Esophagus muscularis mucosa (tissue), 4 donors: ENCODE measurements at regions not wholly inside any gene's neighbourhood (a gene's known extent, or its start where the extent isn't known, plus 50 kb on each side); places are given as distances from the start of the nearest gene placed in this dataset.

Experiments used
- DNase-seq: peaks from one replicate; pipeline ENCODE4 v3.0.0-alpha.2; 2017; ENCODE audit errors: extremely low spot score
- H3K27ac ChIP-seq, 4 donors: fragments of 200-600 bp; sonication (generic); replicated peaks in 1 of 4; 1 replicate in 3 of 4; 2 replicates in 1 of 4; pipeline ENCODE4 v1.5.1; 2016 to 2019; ENCODE audit warnings: mild to moderate bottlenecking in 1 of 4
- H3K27me3 ChIP-seq, 4 donors: fragments of 200-600 bp; sonication (generic); one replicate each; pipeline versions ENCODE4 v1.5.1 to v1.6.0; 2016 to 2019
- H3K36me3 ChIP-seq, 4 donors: fragments of 200-600 bp; sonication (generic); one replicate each; pipeline ENCODE4 v1.5.1; 2016 to 2019
- H3K4me1 ChIP-seq, 4 donors: fragments of 200-600 bp; sonication (generic); one replicate each; pipeline ENCODE4 v1.5.1; 2016 to 2019
- H3K4me3 ChIP-seq, 4 donors: fragments of 200-600 bp; sonication (generic); 1 replicate in 2 of 4; 2 replicates in 2 of 4; pipeline ENCODE4 v1.5.1; 2016 to 2019; ENCODE audit warnings: mild to moderate bottlenecking in 4 of 4, moderate library complexity in 1 of 4
- H3K9me3 ChIP-seq, 4 donors: fragments of 200-600 bp; sonication (generic); 1 replicate in 3 of 4; 2 replicates in 1 of 4; pipeline ENCODE4 v1.5.1; 2016 to 2019
- EP300 ChIP-seq: sonication (generic); formaldehyde crosslinking; IDR thresholded peaks from one replicate; pipeline ENCODE4 v1.6.1; 2017; ENCODE audit warnings: antibody characterized with exemption
- POLR2A ChIP-seq: fragments of 450-650 bp; IDR thresholded peaks from one replicate; pipeline ENCODE4 v1.6.1; 2017; ENCODE audit warnings: antibody characterized with exemption, moderate library complexity, mild to moderate bottlenecking, low read depth
- POLR2AphosphoS5 ChIP-seq, 2 donors: sonication (generic); formaldehyde crosslinking; IDR thresholded peaks; one replicate each; pipeline ENCODE4 v1.6.1; 2017; ENCODE audit warnings: antibody characterized with exemption in 2 of 2
- WGBS: methylation state at CpG from one replicate; pipeline ENCODE4 v1.1.5; 2018; 5-methylcytosine and 5-hydroxymethylcytosine counted together
- intact Hi-C: fragments of 100-400 bp; cut with DNase I; formaldehyde crosslinking; loops from one replicate; pipeline ENCODE4 v1.15.1; 2023
- TF ChIP-seq, protein P1 (sequence below), 3 experiments: fragments of 200-600 bp in 2 of 3; fragments of 450-650 bp in 1 of 3; sonication (generic) in 2 of 3; IDR thresholded peaks; one replicate each; pipeline ENCODE4 v1.5.1; 2017 to 2019; ENCODE audit warnings: antibody characterized with exemption in 3 of 3, mild to moderate bottlenecking in 2 of 3, moderate library complexity in 1 of 3

DNA sequence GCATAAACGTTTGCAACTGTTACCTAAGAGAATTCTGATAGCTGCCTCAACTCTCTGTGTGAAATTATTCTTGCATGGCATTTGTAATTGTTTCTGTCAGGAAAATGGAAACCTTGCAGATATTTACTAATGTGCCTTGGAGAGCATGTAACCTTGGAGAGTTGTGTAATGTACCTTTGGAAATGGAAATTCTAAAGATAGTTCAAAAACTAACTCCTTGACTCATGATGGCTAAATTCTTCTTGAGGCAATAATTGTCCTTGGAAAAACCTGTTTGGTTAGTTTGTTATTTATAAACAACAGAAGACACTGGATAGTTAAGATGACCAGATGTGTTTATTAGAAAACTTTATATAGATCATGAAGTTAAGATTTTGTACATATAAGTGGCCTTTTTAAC is 1033.8 kb downstream of the PLA2G4A start:
- 23% methylated on average over 1 of the region's 1 CpG for WGBS
- H3K36me3 ChIP-seq: no peaks in the 10 kb centered on the region
- no peaks in the 10 kb centered on the region for H3K4me1 ChIP-seq
- H3K27me3 ChIP-seq: no peaks in the 10 kb centered on the region
- intact Hi-C loops: no loop called here
- TF ChIP-seq POLR2AphosphoS5 (IDR thresholded peaks at IDR 0.05) (no peak), POLR2A (no peak), EP300 (no peak)
- TF ChIP-seq, protein P1, sequence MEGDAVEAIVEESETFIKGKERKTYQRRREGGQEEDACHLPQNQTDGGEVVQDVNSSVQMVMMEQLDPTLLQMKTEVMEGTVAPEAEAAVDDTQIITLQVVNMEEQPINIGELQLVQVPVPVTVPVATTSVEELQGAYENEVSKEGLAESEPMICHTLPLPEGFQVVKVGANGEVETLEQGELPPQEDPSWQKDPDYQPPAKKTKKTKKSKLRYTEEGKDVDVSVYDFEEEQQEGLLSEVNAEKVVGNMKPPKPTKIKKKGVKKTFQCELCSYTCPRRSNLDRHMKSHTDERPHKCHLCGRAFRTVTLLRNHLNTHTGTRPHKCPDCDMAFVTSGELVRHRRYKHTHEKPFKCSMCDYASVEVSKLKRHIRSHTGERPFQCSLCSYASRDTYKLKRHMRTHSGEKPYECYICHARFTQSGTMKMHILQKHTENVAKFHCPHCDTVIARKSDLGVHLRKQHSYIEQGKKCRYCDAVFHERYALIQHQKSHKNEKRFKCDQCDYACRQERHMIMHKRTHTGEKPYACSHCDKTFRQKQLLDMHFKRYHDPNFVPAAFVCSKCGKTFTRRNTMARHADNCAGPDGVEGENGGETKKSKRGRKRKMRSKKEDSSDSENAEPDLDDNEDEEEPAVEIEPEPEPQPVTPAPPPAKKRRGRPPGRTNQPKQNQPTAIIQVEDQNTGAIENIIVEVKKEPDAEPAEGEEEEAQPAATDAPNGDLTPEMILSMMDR (IDR thresholded peaks at IDR 0.05): no peak
- H3K4me3 ChIP-seq: no peak overlapping the region
- H3K9me3 ChIP-seq: no peaks in the 10 kb centered on the region
- no peak for DNase-seq
- no peak overlapping the region for H3K27ac ChIP-seq

DNA sequence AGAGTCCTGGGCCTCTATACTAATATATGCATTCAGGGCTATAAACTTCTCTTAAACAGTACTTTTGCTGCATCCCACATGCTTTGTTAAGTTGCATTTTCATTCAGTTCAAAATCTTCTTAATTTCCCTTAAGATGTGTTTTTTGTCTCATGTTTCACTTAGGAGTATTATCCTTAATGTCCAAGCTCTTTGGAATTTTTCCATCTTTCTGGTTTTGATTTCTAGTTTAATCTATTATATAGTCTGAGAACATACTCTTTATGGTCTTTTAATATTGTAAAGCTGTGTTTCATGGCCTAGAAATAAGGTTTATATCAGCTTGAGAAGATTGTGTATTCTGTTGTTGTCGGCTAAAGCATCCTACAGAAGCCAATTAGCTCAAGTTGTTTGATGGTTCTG is 1041.8 kb downstream of the PLA2G4A start:
- intact Hi-C loops: no loop called here

DNA sequence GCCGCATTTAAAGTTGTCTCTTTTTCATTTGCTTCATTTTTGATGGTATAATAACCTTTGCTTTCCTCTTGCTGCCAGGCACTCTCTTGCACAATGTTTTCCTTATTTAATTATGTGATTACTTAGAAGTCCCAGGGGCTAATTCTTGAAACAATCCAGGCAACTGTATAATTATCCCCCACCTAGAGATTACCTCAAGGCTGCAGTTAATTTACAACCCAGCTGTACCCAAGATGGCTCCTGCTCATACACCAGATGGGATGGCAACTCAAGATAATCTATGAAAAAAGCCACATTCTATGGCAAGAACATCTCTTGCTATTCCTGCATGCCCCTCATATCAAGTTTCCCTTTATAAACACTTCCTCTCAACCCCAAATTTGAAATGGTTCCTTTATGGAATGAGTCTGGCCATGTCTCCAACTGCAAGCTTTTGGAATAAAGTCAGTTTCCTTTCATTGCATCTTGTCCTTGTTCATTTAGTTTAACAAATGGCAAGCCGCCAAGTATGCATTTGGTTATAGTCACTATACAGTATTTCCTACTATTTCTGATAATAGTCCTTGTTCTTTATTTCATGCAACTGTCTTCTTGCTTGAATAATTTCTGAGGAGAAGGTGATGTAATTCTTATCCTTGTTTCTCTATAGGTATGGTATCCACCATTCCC is 1042.6 kb downstream of the PLA2G4A start:
- 41% methylated on average over 2 of the region's 2 CpGs for WGBS
- intact Hi-C loops: no loop called here

More for the DNA sequence above, 1041.8 kb downstream of the PLA2G4A start:
- no peaks in the 10 kb centered on the region for H3K36me3 ChIP-seq
- H3K27me3 ChIP-seq: no peaks in the 10 kb centered on the region
- DNase-seq: no peak
- no peaks in the 10 kb centered on the region for H3K9me3 ChIP-seq
- H3K4me1 ChIP-seq: no peaks in the 10 kb centered on the region
- H3K27ac ChIP-seq: no peak overlapping the region
- no peak overlapping the region for H3K4me3 ChIP-seq
- no peak for TF ChIP-seq POLR2AphosphoS5 (IDR thresholded peaks at IDR 0.05)
- no peak for TF ChIP-seq POLR2A
- no peak for TF ChIP-seq EP300
- TF ChIP-seq, protein P1 (IDR thresholded peaks at IDR 0.05): no peak
- WGBS: 72% methylated on average over 1 of the region's 1 CpG

DNA sequence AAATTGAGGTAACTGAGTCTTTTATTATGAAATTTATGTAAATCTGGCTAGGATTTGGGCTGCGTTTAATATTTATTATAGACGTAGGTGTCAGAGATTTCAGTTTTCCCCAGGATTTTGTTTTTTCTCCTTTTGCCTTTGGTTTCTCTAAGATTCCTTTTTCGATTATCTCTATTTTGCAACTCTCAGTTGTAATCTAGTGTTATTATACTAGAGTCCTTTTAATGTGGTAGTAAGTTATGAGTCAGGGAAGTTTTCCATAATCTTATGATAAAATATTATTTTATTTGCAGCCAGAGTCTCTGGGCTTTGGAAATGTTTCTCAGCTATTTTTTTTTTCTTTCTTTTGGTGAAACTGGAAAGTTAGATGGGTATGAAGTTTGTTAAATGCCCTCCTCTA is 1043.8 kb downstream of the PLA2G4A start:
- no peaks in the 10 kb centered on the region for H3K27me3 ChIP-seq
- no peak for TF ChIP-seq POLR2AphosphoS5 (IDR thresholded peaks at IDR 0.05)
- TF ChIP-seq, protein P1 (IDR thresholded peaks at IDR 0.05): no peak
- TF ChIP-seq POLR2A: no peak
- TF ChIP-seq EP300: no peak
- no peak overlapping the region for H3K4me3 ChIP-seq
- H3K36me3 ChIP-seq: no peaks in the 10 kb centered on the region
- 89% methylated on average over 3 of the region's 3 CpGs for WGBS
- H3K9me3 ChIP-seq: no peaks in the 10 kb centered on the region
- intact Hi-C loops: no loop called here
- H3K4me1 ChIP-seq: no peaks in the 10 kb centered on the region
- DNase-seq: no peak
- H3K27ac ChIP-seq: no peak overlapping the region

More for the DNA sequence above, 1042.6 kb downstream of the PLA2G4A start:
- H3K36me3 ChIP-seq: no peaks in the 10 kb centered on the region
- no peak for DNase-seq
- H3K27me3 ChIP-seq: no peaks in the 10 kb centered on the region
- no peaks in the 10 kb centered on the region for H3K4me1 ChIP-seq
- no peak for TF ChIP-seq EP300
- TF ChIP-seq, protein P1 (IDR thresholded peaks at IDR 0.05): no peak
- no peak for TF ChIP-seq POLR2AphosphoS5 (IDR thresholded peaks at IDR 0.05)
- TF ChIP-seq POLR2A: no peak
- no peaks in the 10 kb centered on the region for H3K9me3 ChIP-seq
- H3K4me3 ChIP-seq: no peak overlapping the region
- no peak overlapping the region for H3K27ac ChIP-seq

DNA sequence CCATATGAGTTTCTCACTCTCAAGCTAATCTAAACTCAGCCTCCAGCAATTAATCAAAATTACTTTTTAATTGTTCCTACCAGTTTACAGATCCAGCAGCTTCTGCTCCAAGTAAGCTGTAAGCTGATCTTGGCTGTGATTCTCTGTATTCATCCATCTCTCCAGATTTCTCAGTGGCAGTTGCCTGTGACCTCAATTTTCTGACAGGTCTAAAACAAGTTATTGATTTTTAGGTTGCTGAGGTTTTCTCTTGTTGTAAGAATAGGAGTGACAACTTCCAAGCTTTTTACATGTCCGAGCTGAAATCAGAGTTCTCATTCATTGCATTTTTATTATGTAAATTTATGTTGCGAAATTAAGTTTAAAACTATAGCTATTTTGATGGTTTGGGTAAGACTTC is 1044.4 kb downstream of the PLA2G4A start:
- H3K4me3 ChIP-seq: no peak overlapping the region
- WGBS: 90% methylated on average over 2 of the region's 2 CpGs
- TF ChIP-seq, protein P1 (IDR thresholded peaks at IDR 0.05): no peak
- TF ChIP-seq POLR2AphosphoS5 (IDR thresholded peaks at IDR 0.05) (no peak), EP300 (no peak), POLR2A (no peak)
- H3K27ac ChIP-seq: no peak overlapping the region
- intact Hi-C loops: no loop called here
- DNase-seq: no peak
- H3K9me3 ChIP-seq: no peaks in the 10 kb centered on the region
- H3K36me3 ChIP-seq: no peaks in the 10 kb centered on the region
- no peaks in the 10 kb centered on the region for H3K4me1 ChIP-seq
- H3K27me3 ChIP-seq: no peaks in the 10 kb centered on the region
